ENCODE measurements at regions not wholly inside any gene's neighbourhood (a gene's known extent, or its start where the extent isn't known, plus 50 kb on each side); places are given as distances from the start of the nearest gene placed in this dataset.
A peak's percentile ranks its signal among the peaks of the same experiment; 100 is the strongest.

- H3K4me1 Mint-ChIP-seq: peaks cover 1% of the 10 kb centered on the region
- 80 to 93% methylated on average over 2 to 5 of the region's 5 CpGs for WGBS, 2 experiments (ENCODE audit: insufficient coverage in 1 of 2, insufficient read length in 1 of 2)
- Histone ChIP-seq H3K27ac (ENCODE audit: low read depth, low read length) (no peak overlapping the region), H3K9me3 (ENCODE audit: control insufficient read depth, low read length) (peaks cover 39% of the 10 kb centered on the region), H3K9ac (ENCODE audit: extremely low read depth, low read length, poor library complexity, severe bottlenecking) (no peak overlapping the region), H3K4me1 (ENCODE audit: control insufficient read depth, insufficient read depth, low read length) (peaks cover 5% of the 10 kb centered on the region), H3K4me3 (ENCODE audit: low read length) (peak overlapping the region; percentile 66), H3K36me3 (ENCODE audit: control insufficient read depth, insufficient read depth, low read length) (no peaks in the 10 kb centered on the region), H3K27me3 (ENCODE audit: control insufficient read depth, insufficient read depth, low read length, poor library complexity, severe bottlenecking) (no peaks in the 10 kb centered on the region)
- no peak overlapping the region for H3K27ac Mint-ChIP-seq
- no peak overlapping the region for H3K4me3 Mint-ChIP-seq
- DNase-seq: peak; percentile 54
- peaks cover 67% of the 10 kb centered on the region for H3K9me3 Mint-ChIP-seq
- H3K36me3 Mint-ChIP-seq (ENCODE audit: low read depth): peaks cover 37% of the 10 kb centered on the region
- TF ChIP-seq CTCF (conservative IDR thresholded peaks at IDR 0.05): no peak
- peaks cover 3% of the 10 kb centered on the region for H3K27me3 Mint-ChIP-seq (ENCODE audit: insufficient read depth)
Observed at GRCh38 chr2:223196331-223196730, 144.3 kb downstream of the KCNE4 start.

GRCh38 chr2:223197046-223197445 lies 145.1 kb downstream of the KCNE4 start:
- no peak overlapping the region for H3K4me3 Mint-ChIP-seq
- no peaks in the 10 kb centered on the region for H3K36me3 ChIP-seq (ENCODE audit: control insufficient read depth, insufficient read depth, low read length)
- peaks cover 60% of the 10 kb centered on the region for H3K9me3 Mint-ChIP-seq
- 95 to 100% methylated on average over 1 to 2 of the region's 2 CpGs for WGBS, 2 experiments (ENCODE audit: insufficient coverage in 1 of 2, insufficient read length in 1 of 2)
- H3K27ac Mint-ChIP-seq: no peak overlapping the region
- H3K4me1 Mint-ChIP-seq: no peaks in the 10 kb centered on the region
- no peaks in the 10 kb centered on the region for H3K27me3 ChIP-seq (ENCODE audit: control insufficient read depth, insufficient read depth, low read length, poor library complexity, severe bottlenecking)
- no peak overlapping the region for H3K27ac ChIP-seq (ENCODE audit: low read depth, low read length)
- peaks cover 5% of the 10 kb centered on the region for H3K4me1 ChIP-seq (ENCODE audit: control insufficient read depth, insufficient read depth, low read length)
- peaks cover 37% of the 10 kb centered on the region for H3K36me3 Mint-ChIP-seq (ENCODE audit: low read depth)
- no peak for DNase-seq
- H3K27me3 Mint-ChIP-seq (ENCODE audit: insufficient read depth): peaks cover 3% of the 10 kb centered on the region
- no peak overlapping the region for H3K4me3 ChIP-seq (ENCODE audit: low read length)
- H3K9ac ChIP-seq (ENCODE audit: extremely low read depth, low read length, poor library complexity, severe bottlenecking): no peak overlapping the region
- H3K9me3 ChIP-seq (ENCODE audit: control insufficient read depth, low read length): peaks cover 39% of the 10 kb centered on the region
- no peak for TF ChIP-seq CTCF (conservative IDR thresholded peaks at IDR 0.05)

GRCh38 chr2:223199531-223200515 lies 147.8 kb downstream of the KCNE4 start:
- Mint-ChIP-seq H3K36me3 (ENCODE audit: low read depth) (peaks cover 16% of the 10 kb centered on the region), H3K27me3 (ENCODE audit: insufficient read depth) (no peaks in the 10 kb centered on the region), H3K9me3 (peaks cover 38% of the 10 kb centered on the region), H3K4me1 (peaks cover 5% of the 10 kb centered on the region), H3K4me3 (no peak overlapping the region), H3K27ac (no peak overlapping the region)
- Histone ChIP-seq H3K4me3 (ENCODE audit: low read length) (no peak overlapping the region), H3K27me3 (ENCODE audit: control insufficient read depth, insufficient read depth, low read length, poor library complexity, severe bottlenecking) (no peaks in the 10 kb centered on the region), H3K4me1 (ENCODE audit: control insufficient read depth, insufficient read depth, low read length) (peaks cover 10% of the 10 kb centered on the region), H3K9me3 (ENCODE audit: control insufficient read depth, low read length) (peaks cover 25% of the 10 kb centered on the region), H3K27ac (ENCODE audit: low read depth, low read length) (no peak overlapping the region), H3K9ac (ENCODE audit: extremely low read depth, low read length, poor library complexity, severe bottlenecking) (no peak overlapping the region), H3K36me3 (ENCODE audit: control insufficient read depth, insufficient read depth, low read length) (no peaks in the 10 kb centered on the region)
- no peak for TF ChIP-seq CTCF (conservative IDR thresholded peaks at IDR 0.05)
- DNase-seq: no peak
- WGBS, 2 experiments (ENCODE audit: insufficient coverage in 1 of 2, insufficient read length in 1 of 2): 86 to 90% methylated on average over 5 of the region's 5 CpGs
